A172 (cell line): ENCODE measurements at regions not wholly inside any gene's neighbourhood (a gene's known extent, or its start where the extent isn't known, plus 50 kb on each side); places are given as distances from the start of the nearest gene placed in this dataset.
A peak's percentile ranks its signal among the peaks of the same experiment; 100 is the strongest.

Source experiments
- DNase-seq: peaks from one replicate; pipeline ENCODE4 v3.0.0-alpha.2; 2015; ENCODE audit warnings: low spot score

DNA sequence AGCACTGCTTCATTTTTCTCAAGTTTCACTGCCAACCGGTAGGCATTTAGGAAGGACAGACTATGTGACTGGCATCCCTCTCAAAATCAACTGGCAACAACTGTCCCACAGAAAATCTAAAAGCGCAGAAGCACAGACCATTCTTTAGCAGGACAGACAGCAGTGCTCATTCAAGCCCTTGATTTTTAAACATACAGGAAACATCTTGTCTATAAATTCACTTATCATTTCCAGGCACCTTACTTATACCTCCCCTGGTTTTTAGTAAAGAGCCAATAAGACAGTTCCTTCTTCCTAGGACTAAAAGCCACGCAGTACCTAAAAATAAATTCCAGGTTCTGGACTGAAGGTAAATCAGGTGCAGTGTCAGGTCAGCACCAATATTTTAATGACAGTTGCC lies 343.2 kb upstream of the WWC1 start:
- DNase-seq, result no peak

GRCh38 chr5:167949435-167949834 lies 342.0 kb upstream of the WWC1 start:
- no peak for DNase-seq

DNA sequence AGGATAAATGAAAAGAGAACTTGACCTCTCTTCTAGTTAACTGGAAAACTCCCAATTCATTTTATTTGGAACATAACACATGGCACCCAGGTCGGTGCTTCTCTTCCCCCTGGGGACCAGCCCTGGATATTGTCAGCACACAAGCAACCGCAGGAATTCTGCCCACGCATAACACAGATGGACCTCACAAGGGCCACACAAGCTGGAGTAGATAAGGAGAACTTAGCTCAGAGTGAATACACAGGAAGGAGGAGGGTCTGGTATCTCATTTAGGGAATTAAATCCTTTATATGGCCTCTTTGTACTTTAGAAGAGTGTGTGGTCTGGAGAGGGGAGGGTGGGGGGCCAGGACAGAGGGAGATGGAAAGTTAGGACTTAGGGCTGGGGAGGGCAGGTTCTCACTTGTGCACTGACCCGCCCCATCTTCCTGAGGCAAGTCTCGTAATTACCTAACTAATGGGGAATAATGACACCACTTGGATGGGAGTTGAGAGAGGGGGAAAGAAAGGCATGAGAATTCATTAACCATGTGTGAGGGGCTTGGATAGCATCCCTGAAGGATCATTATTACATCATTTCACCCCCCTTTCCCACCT lies 341.2 kb upstream of the WWC1 start:
- DNase-seq, result peak; percentile 78

DNA sequence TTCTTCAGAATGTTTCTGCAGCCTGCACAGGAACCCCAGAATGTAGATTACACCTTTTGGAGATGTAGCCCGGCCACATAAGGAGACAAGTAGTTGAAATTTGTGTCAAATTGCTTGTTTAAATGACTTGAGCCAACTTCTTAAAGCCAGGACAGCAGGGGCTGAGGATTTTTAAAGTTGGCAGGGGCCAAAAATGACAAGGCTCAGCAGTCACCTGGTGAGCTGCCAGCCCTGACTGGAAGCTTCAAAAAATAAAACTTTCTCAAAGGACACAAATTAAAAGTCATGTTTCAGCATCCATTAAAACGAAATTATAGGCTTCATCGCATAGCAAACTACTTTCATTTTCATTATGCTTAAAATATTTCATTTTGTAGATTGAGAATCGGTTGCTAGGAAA lies 340.3 kb upstream of the WWC1 start:
- no peak for DNase-seq

DNA sequence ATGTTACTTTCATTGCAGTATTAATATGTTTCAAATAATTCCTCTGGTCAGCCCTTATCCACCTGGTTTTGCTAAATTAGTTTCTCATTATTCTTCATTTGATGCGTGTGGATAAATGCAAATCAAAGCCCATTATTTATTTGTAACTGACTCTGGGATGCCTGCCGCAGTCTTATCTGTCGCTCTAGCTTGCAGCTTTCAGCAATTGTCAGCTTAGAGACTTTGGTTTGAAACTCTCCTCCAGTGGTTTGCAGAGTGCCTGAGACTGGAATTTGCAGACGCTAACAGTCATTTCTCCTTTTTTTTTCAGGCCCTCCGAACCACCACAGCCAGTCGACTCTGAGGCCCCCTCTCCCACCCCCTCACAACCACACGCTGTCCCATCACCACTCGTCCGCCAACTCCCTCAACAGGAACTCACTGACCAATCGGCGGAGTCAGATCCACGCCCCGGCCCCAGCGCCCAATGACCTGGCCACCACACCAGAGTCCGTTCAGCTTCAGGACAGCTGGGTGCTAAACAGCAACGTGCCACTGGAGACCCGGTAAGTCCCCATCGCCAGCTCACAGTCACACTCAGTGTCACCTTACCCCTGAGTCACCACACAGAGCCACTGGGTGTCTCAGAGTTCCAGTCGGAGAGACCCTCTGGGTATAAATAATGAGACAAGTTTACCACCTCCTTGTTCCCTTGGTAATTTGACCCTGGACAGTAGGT lies 339.0 kb upstream of the WWC1 start:
- DNase-seq, result no peak

DNA sequence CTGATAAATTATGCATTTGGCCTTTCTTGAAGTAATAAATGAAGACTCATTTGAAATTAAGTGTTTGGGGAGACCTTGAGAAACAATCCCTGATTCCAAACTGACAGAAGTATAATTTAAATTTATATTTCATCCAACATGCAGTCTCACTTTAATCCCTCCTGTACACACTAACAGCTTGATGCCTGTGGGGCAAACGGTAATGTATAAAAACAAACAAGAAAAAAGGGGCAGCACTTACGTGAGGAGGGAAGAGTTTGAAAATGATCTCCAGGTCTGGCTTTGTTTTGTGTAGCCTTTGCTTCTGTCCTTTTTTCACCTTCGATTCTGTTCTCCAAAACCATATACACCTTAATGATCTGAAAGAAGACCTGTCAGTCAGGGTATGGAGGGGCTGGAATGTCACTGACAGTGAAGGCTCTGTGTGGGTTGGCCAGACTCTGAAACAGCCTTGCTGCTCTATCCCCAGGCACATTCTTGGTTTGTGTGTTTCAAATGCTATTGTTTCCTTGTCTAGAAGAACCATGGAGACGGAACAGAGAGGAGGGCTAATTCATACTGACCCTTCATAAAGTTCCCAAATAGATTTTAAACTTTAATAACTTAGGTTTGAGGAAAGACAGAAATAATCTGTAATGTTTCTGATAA lies 338.2 kb upstream of the WWC1 start:
- DNase-seq, result no peak

DNA sequence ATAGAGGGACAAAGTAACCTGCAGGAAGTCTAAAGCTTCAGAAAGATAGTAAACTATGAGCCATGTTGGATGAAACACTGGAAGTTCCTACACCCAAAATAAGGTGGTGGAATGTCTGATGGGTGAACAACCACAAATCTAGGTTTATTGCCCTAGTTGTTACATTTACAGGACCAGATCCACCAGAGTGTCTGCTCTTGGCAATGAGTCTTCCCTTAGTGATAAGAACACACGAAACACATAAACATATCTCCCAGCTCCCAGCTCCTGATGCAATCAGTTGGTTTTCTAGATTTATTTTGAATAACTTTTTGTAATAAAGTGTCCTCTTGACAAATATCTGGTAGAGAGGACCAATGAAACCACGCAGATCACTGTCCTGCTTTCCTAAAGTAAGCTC lies 329.7 kb upstream of the WWC1 start:
- no peak for DNase-seq

- no peak for DNase-seq
Measured at GRCh38 chr5:167964529-167964928, 326.9 kb upstream of the WWC1 start.

- no peak for DNase-seq
Measured at GRCh38 chr5:167965710-167966109, 325.7 kb upstream of the WWC1 start.

- no peak for DNase-seq
Measured at GRCh38 chr5:167966979-167967378, 324.5 kb upstream of the WWC1 start.

DNA sequence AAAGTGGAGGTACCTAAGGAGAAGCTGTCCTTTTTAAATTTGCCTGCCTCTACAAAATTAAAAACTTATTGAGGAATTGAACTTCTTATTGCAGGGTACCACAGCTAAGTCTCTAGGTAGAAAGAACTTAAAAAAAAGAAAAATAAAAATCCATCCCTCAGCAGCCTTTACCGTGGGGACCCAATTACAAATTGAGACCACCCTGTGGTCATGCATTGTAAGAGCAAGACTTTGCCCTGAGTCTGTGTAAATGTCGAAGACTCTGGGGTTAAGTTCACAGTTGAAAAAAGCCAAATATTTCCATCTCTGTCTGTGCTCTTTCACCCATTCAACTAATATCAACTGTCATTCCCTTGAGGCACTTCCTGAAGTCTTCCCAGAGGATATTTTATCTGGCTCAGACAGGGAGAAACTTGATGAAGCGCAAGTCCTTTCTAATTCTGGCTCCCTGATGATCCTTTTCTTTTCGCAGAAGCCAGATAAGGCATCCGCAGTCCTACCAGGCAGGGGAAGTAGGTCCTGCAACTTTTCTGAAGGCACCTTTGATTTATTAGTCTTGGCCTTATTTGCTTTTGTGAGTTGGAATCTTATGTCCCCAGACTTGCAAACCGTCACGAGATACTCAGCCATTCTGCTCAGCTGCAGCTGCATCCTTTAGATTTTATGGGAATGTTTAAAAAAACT lies 323.8 kb upstream of the WWC1 start:
- no peak for DNase-seq

DNA sequence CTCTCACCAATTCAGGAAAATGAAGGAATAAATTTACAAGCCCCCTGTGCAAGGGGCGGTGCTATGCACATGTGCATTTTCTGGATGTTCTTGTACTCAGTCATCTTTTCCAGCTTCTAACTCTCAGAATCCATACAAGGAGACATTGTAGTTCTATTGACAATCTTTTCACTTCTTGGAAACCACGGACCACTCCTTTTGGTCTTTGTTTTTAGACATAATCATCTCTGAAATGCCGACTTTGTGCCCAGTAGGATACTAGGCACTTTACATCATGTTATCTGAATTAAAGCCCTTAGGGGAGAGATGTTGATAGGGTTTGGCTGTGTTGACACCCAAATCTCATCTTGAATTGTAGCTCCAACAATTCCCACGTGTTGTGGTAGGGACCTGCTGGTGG lies 322.6 kb upstream of the WWC1 start:
- DNase-seq, result no peak

GRCh38 chr5:167969998-167970397 lies 321.4 kb upstream of the WWC1 start:
- DNase-seq, result no peak

DNA sequence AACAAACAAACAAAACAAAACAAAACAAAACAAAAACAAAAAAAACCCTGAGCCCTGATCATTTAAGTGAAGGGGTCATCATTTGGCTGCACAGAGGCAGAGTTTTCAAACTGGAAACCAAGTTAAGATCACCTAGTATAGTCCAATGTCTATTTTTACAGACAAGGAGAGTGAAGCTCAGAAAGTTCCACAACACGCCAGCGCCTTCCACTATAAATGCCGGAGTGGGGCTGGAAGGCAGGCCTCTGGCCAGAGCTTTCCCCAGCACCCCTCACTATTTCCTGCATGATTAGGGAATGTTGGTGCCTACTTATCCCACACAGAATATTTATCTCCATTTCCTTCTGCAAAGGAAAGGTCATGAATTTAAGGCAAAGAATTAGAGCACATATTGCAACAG lies 319.7 kb upstream of the WWC1 start:
- DNase-seq, result no peak

GRCh38 chr5:167973126-167973525 lies 318.3 kb upstream of the WWC1 start:
- DNase-seq, result no peak

DNA sequence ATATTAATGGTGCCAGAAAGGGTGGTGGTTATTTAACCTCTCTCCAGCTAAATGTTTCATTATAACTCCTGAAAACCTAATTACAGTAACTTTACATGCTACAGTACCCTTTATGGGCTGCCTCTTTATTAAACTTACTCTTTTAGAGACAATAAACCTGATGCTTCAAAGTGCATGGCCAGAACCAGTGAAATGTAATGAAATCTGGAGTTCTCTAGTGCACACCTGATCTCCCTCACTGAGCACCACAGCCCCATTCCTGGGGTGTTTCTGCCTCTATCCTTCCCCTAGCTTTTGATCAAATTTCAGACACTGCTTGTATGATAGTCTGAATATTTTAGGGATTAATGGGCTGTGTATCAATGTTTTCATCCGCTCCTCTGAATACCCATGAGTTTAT lies 306.5 kb upstream of the WWC1 start:
- no peak for DNase-seq

- DNase-seq, result no peak
Measured at GRCh38 chr5:167985373-167985772, 306.1 kb upstream of the WWC1 start.

- no peak for DNase-seq
Measured at GRCh38 chr5:167987490-167988280, 303.8 kb upstream of the WWC1 start.

DNA sequence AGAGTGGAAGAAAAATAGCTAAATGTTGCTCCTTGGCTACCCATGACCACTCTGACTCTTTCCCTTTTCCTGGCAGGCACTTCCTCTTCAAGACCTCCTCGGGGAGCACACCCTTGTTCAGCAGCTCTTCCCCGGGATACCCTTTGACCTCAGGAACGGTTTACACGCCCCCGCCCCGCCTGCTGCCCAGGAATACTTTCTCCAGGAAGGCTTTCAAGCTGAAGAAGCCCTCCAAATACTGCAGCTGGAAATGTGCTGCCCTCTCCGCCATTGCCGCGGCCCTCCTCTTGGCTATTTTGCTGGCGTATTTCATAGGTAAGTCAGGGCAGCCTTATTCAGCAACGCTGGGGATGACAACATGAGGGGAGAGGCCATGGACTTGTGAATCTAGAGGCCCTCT lies 298.6 kb upstream of the WWC1 start:
- DNase-seq, result no peak

- no peak for DNase-seq
Measured at GRCh38 chr5:167993771-167994170, 297.7 kb upstream of the WWC1 start.

GRCh38 chr5:167995844-167996425 lies 295.5 kb upstream of the WWC1 start:
- no peak for DNase-seq
